ENCODE measurements at regions not wholly inside any gene's neighbourhood (a gene's known extent, or its start where the extent isn't known, plus 50 kb on each side); places are given as distances from the start of the nearest gene placed in this dataset.

- Histone ChIP-seq H3K4ac (ENCODE audit: low read depth in 1 of 2, low read length in 2 of 2) (no peak overlapping the region), H3K23ac (ENCODE audit: low read length in 2 of 2) (no peak overlapping the region), H3K27me3 (ENCODE audit: control insufficient read depth in 1 of 2, insufficient read depth in 1 of 2, low read length in 2 of 2) (no peaks in the 10 kb centered on the region), H3K4me1 (ENCODE audit: control insufficient read depth, insufficient read depth, low read depth, low read length) (no peaks in the 10 kb centered on the region), H3K27ac (ENCODE audit: low read length, poor library complexity, severe bottlenecking) (no peak overlapping the region), H3K9ac (ENCODE audit: low read length) (no peak overlapping the region), H3K79me1 (replicated peaks; ENCODE audit: low read length, poor library complexity, severe bottlenecking) (no peaks in the 10 kb centered on the region), H4K91ac (ENCODE audit: low read length) (no peak overlapping the region), H2AK5ac (ENCODE audit: low read length, severe bottlenecking) (no peak overlapping the region), H3K4me3 (ENCODE audit: insufficient read depth in 1 of 2, low read depth in 1 of 2, low read length in 2 of 2) (no peak overlapping the region), H2AFZ (ENCODE audit: low read depth, low read length) (no peak overlapping the region), H2BK12ac (ENCODE audit: low read length in 2 of 2) (no peak overlapping the region), H2BK5ac (ENCODE audit: low read depth, low read length, poor library complexity, severe bottlenecking) (no peak overlapping the region), H2BK15ac (ENCODE audit: low read depth, poor library complexity, severe bottlenecking) (no peak overlapping the region), H4K8ac (ENCODE audit: low read length) (no peak overlapping the region), H3K18ac (ENCODE audit: low read depth in 1 of 2, low read length in 2 of 2) (no peak overlapping the region), H3K9me3 (ENCODE audit: control insufficient read depth, low read length) (peaks cover 5% of the 10 kb centered on the region), H2BK120ac (ENCODE audit: low read depth, low read length) (no peak overlapping the region), H3K14ac (ENCODE audit: low read length in 2 of 2) (no peak overlapping the region), H3K4me2 (ENCODE audit: low read length, poor library complexity, severe bottlenecking) (no peak overlapping the region), H3K36me3 (ENCODE audit: control insufficient read depth in 1 of 2, insufficient read depth in 2 of 2, low read depth in 1 of 2, low read length in 2 of 2) (no peaks in the 10 kb centered on the region)
- 94% methylated on average over 29 of the region's 29 CpGs for WGBS
- no peak for DNase-seq
These were observed 186.1 kb upstream of the SLITRK2 start for GRCh38 chrX:145631461-145631951.

GRCh38 chrX:145654486-145654885 lies 163.1 kb upstream of the SLITRK2 start:
- H3K4me3 ChIP-seq (ENCODE audit: insufficient read depth in 1 of 2, low read depth in 1 of 2, low read length in 2 of 2): no peak overlapping the region
- H3K4me1 ChIP-seq (ENCODE audit: control insufficient read depth, insufficient read depth, low read depth, low read length): no peaks in the 10 kb centered on the region
- 78% methylated on average over 1 of the region's 5 CpGs for WGBS
- no peak overlapping the region for H2BK5ac ChIP-seq (ENCODE audit: low read depth, low read length, poor library complexity, severe bottlenecking)
- peaks cover 2% of the 10 kb centered on the region for H3K9me3 ChIP-seq (ENCODE audit: control insufficient read depth, low read length)
- no peaks in the 10 kb centered on the region for H3K36me3 ChIP-seq (ENCODE audit: control insufficient read depth in 1 of 2, insufficient read depth in 2 of 2, low read depth in 1 of 2, low read length in 2 of 2)
- H4K8ac ChIP-seq (ENCODE audit: low read length): no peak overlapping the region
- no peak overlapping the region for H4K91ac ChIP-seq (ENCODE audit: low read length)
- no peaks in the 10 kb centered on the region for H3K27me3 ChIP-seq (ENCODE audit: control insufficient read depth in 1 of 2, insufficient read depth in 1 of 2, low read length in 2 of 2)
- H2BK120ac ChIP-seq (ENCODE audit: low read depth, low read length): no peak overlapping the region
- no peak overlapping the region for H3K4me2 ChIP-seq (ENCODE audit: low read length, poor library complexity, severe bottlenecking)
- no peak overlapping the region for H2BK15ac ChIP-seq (ENCODE audit: low read depth, poor library complexity, severe bottlenecking)
- H2AFZ ChIP-seq (ENCODE audit: low read depth, low read length): no peak overlapping the region
- H3K23ac ChIP-seq (ENCODE audit: low read length in 2 of 2): no peak overlapping the region
- H3K4ac ChIP-seq (ENCODE audit: low read depth in 1 of 2, low read length in 2 of 2): no peak overlapping the region
- H3K9ac ChIP-seq (ENCODE audit: low read length): no peak overlapping the region
- H3K18ac ChIP-seq (ENCODE audit: low read depth in 1 of 2, low read length in 2 of 2): no peak overlapping the region
- DNase-seq: no peak
- no peak overlapping the region for H2BK12ac ChIP-seq (ENCODE audit: low read length in 2 of 2)
- no peaks in the 10 kb centered on the region for H3K79me1 ChIP-seq (replicated peaks; ENCODE audit: low read length, poor library complexity, severe bottlenecking)
- no peak overlapping the region for H2AK5ac ChIP-seq (ENCODE audit: low read length, severe bottlenecking)
- H3K14ac ChIP-seq (ENCODE audit: low read length in 2 of 2): no peak overlapping the region
- no peak overlapping the region for H3K27ac ChIP-seq (ENCODE audit: low read length, poor library complexity, severe bottlenecking)

GRCh38 chrX:145673841-145674240 lies 143.8 kb upstream of the SLITRK2 start:
- Histone ChIP-seq H3K36me3 (ENCODE audit: control insufficient read depth in 1 of 2, insufficient read depth in 2 of 2, low read depth in 1 of 2, low read length in 2 of 2) (no peaks in the 10 kb centered on the region), H2BK12ac (ENCODE audit: low read length in 2 of 2) (no peak overlapping the region), H3K4ac (ENCODE audit: low read depth in 1 of 2, low read length in 2 of 2) (no peak overlapping the region), H3K4me2 (ENCODE audit: low read length, poor library complexity, severe bottlenecking) (no peak overlapping the region), H4K8ac (ENCODE audit: low read length) (no peak overlapping the region), H3K4me3 (ENCODE audit: insufficient read depth in 1 of 2, low read depth in 1 of 2, low read length in 2 of 2) (no peak overlapping the region), H2AFZ (ENCODE audit: low read depth, low read length) (no peak overlapping the region), H3K27ac (ENCODE audit: low read length, poor library complexity, severe bottlenecking) (no peak overlapping the region), H3K23ac (ENCODE audit: low read length in 2 of 2) (no peak overlapping the region), H2BK120ac (ENCODE audit: low read depth, low read length) (no peak overlapping the region), H2AK5ac (ENCODE audit: low read length, severe bottlenecking) (no peak overlapping the region), H2BK5ac (ENCODE audit: low read depth, low read length, poor library complexity, severe bottlenecking) (no peak overlapping the region), H4K91ac (ENCODE audit: low read length) (no peak overlapping the region), H3K79me1 (replicated peaks; ENCODE audit: low read length, poor library complexity, severe bottlenecking) (no peaks in the 10 kb centered on the region), H3K18ac (ENCODE audit: low read depth in 1 of 2, low read length in 2 of 2) (no peak overlapping the region), H3K14ac (ENCODE audit: low read length in 2 of 2) (no peak overlapping the region), H3K27me3 (ENCODE audit: control insufficient read depth in 1 of 2, insufficient read depth in 1 of 2, low read length in 2 of 2) (no peaks in the 10 kb centered on the region), H3K9ac (ENCODE audit: low read length) (no peak overlapping the region), H2BK15ac (ENCODE audit: low read depth, poor library complexity, severe bottlenecking) (no peak overlapping the region), H3K9me3 (ENCODE audit: control insufficient read depth, low read length) (peaks cover 9% of the 10 kb centered on the region), H3K4me1 (ENCODE audit: control insufficient read depth, insufficient read depth, low read depth, low read length) (no peaks in the 10 kb centered on the region)
- no peak for DNase-seq
- 83% methylated on average over 3 of the region's 4 CpGs for WGBS

GRCh38 chrX:145677109-145677817 lies 140.4 kb upstream of the SLITRK2 start:
- Histone ChIP-seq H3K36me3 (ENCODE audit: control insufficient read depth in 1 of 2, insufficient read depth in 2 of 2, low read depth in 1 of 2, low read length in 2 of 2) (no peaks in the 10 kb centered on the region), H3K4me2 (ENCODE audit: low read length, poor library complexity, severe bottlenecking) (no peak overlapping the region), H2BK15ac (ENCODE audit: low read depth, poor library complexity, severe bottlenecking) (no peak overlapping the region), H2BK12ac (ENCODE audit: low read length in 2 of 2) (no peak overlapping the region), H2BK5ac (ENCODE audit: low read depth, low read length, poor library complexity, severe bottlenecking) (no peak overlapping the region), H3K18ac (ENCODE audit: low read depth in 1 of 2, low read length in 2 of 2) (no peak overlapping the region), H3K79me1 (replicated peaks; ENCODE audit: low read length, poor library complexity, severe bottlenecking) (no peaks in the 10 kb centered on the region), H3K4ac (ENCODE audit: low read depth in 1 of 2, low read length in 2 of 2) (no peak overlapping the region), H4K8ac (ENCODE audit: low read length) (no peak overlapping the region), H3K27ac (ENCODE audit: low read length, poor library complexity, severe bottlenecking) (no peak overlapping the region), H2AK5ac (ENCODE audit: low read length, severe bottlenecking) (no peak overlapping the region), H3K9ac (ENCODE audit: low read length) (no peak overlapping the region), H3K14ac (ENCODE audit: low read length in 2 of 2) (no peak overlapping the region), H3K4me1 (ENCODE audit: control insufficient read depth, insufficient read depth, low read depth, low read length) (no peaks in the 10 kb centered on the region), H4K91ac (ENCODE audit: low read length) (no peak overlapping the region), H3K23ac (ENCODE audit: low read length in 2 of 2) (no peak overlapping the region), H3K9me3 (ENCODE audit: control insufficient read depth, low read length) (peaks cover 11% of the 10 kb centered on the region), H2BK120ac (ENCODE audit: low read depth, low read length) (no peak overlapping the region), H2AFZ (ENCODE audit: low read depth, low read length) (no peak overlapping the region), H3K27me3 (ENCODE audit: control insufficient read depth in 1 of 2, insufficient read depth in 1 of 2, low read length in 2 of 2) (no peaks in the 10 kb centered on the region), H3K4me3 (ENCODE audit: insufficient read depth in 1 of 2, low read depth in 1 of 2, low read length in 2 of 2) (no peak overlapping the region)
- WGBS: 80% methylated on average over 14 of the region's 16 CpGs
- no peak for DNase-seq
